HG03060 (cell line): ENCODE measurements at regions not wholly inside any gene's neighbourhood (a gene's known extent, or its start where the extent isn't known, plus 50 kb on each side); places are given as distances from the start of the nearest gene placed in this dataset.

Experiments used
- ATAC-seq: cut with Tn5 transposase; IDR thresholded peaks from one replicate; pipeline ENCODE4 v1.9.1; 2021; ENCODE audit warnings: low read depth, moderate number of reproducible peaks; ENCODE audit not compliant: unreplicated experiment

GRCh38 chr3:124558991-124559845 is 171.0 kb upstream of the UMPS start:
- no peak for ATAC-seq

- ATAC-seq, result no peak
Observed at GRCh38 chr3:124559846-124560574, 170.2 kb upstream of the UMPS start.

- ATAC-seq, result no peak
Observed at GRCh38 chr3:124560666-124561215, 169.5 kb upstream of the UMPS start.

GRCh38 chr3:124562769-124563168 is 167.5 kb upstream of the UMPS start:
- ATAC-seq, result no peak

GRCh38 chr3:124563376-124563775 is 166.9 kb upstream of the UMPS start:
- no peak for ATAC-seq

GRCh38 chr3:124565013-124565412 is 165.2 kb upstream of the UMPS start:
- no peak for ATAC-seq

- ATAC-seq, result no peak
Observed at GRCh38 chr3:124565551-124565950, 164.7 kb upstream of the UMPS start.

GRCh38 chr3:124566701-124567100 is 163.6 kb upstream of the UMPS start:
- no peak for ATAC-seq

- ATAC-seq, result no peak
Observed at GRCh38 chr3:124567179-124567578, 163.1 kb upstream of the UMPS start.

- ATAC-seq, result no peak
Observed at GRCh38 chr3:124569761-124570160, 160.5 kb upstream of the UMPS start.

GRCh38 chr3:124570232-124570631 is 160.0 kb upstream of the UMPS start:
- no peak for ATAC-seq

GRCh38 chr3:124572851-124573405 is 157.3 kb upstream of the UMPS start:
- no peak for ATAC-seq

GRCh38 chr3:124574012-124574411 is 156.2 kb upstream of the UMPS start:
- no peak for ATAC-seq

GRCh38 chr3:124576565-124577493 is 153.4 kb upstream of the UMPS start:
- peak; percentile 49 for ATAC-seq

- no peak for ATAC-seq
Observed at GRCh38 chr3:124577494-124578167, 152.6 kb upstream of the UMPS start.

- no peak for ATAC-seq
Observed at GRCh38 chr3:124579641-124580040, 150.6 kb upstream of the UMPS start.

GRCh38 chr3:124582196-124582595 is 148.1 kb upstream of the UMPS start:
- no peak for ATAC-seq

GRCh38 chr3:124582621-124583395 is 147.4 kb upstream of the UMPS start:
- no peak for ATAC-seq

- ATAC-seq, result no peak
Observed at GRCh38 chr3:124584245-124584551, 146.1 kb upstream of the UMPS start.
